ENCODE measurements at regions not wholly inside any gene's neighbourhood (a gene's known extent, or its start where the extent isn't known, plus 50 kb on each side); places are given as distances from the start of the nearest gene placed in this dataset.

DNA sequence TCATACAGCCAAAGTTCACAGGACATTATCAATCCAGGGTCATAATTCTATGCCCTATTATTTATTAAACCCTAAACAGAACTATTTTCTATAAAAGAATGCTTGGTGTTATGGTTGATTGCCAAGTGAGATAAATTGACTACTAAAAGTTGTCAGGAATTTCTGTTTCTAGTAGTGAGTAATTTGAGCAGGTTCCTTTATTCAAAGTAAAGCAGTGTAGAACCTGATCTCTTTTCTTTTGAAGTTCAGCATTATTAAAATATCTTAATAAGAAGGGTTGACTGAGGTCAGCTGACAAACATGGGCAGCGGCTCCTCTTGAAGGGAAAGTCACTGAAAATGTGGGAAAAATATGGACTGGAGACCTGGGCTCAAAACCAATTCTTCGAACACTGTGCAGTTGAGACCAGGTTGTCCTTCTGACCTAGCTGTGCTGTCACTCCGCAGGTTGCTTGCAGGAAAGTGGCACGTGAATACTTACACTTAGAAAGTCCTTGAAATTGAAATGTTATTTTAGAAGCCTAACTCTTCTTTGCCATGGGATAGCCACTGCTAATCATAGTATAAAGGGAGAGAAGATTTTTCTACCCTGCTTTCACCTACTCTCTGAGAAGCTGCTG lies 141.0 kb downstream of the RASSF9 start:
- TF ChIP-seq, protein P1, sequence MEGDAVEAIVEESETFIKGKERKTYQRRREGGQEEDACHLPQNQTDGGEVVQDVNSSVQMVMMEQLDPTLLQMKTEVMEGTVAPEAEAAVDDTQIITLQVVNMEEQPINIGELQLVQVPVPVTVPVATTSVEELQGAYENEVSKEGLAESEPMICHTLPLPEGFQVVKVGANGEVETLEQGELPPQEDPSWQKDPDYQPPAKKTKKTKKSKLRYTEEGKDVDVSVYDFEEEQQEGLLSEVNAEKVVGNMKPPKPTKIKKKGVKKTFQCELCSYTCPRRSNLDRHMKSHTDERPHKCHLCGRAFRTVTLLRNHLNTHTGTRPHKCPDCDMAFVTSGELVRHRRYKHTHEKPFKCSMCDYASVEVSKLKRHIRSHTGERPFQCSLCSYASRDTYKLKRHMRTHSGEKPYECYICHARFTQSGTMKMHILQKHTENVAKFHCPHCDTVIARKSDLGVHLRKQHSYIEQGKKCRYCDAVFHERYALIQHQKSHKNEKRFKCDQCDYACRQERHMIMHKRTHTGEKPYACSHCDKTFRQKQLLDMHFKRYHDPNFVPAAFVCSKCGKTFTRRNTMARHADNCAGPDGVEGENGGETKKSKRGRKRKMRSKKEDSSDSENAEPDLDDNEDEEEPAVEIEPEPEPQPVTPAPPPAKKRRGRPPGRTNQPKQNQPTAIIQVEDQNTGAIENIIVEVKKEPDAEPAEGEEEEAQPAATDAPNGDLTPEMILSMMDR (IDR thresholded peaks at IDR 0.05), result no peak
- no peak for TF ChIP-seq POLR2A (IDR thresholded peaks at IDR 0.05)
